Inflammatory macrophage treated with lipopolysaccharide for 4 hours (primary cell): ENCODE measurements at regions not wholly inside any gene's neighbourhood (a gene's known extent, or its start where the extent isn't known, plus 50 kb on each side); places are given as distances from the start of the nearest gene placed in this dataset.

Source experiments
- DNase-seq: peaks from one replicate; pipeline ENCODE4 v3.0.0-alpha.2; 2020

- no peak for DNase-seq
Observed at GRCh38 chr2:120576509-120577474, 158.9 kb upstream of the GLI2 start.

- no peak for DNase-seq
Observed at GRCh38 chr2:120577721-120578295, 157.9 kb upstream of the GLI2 start.

GRCh38 chr2:120578576-120579352 lies 156.9 kb upstream of the GLI2 start:
- DNase-seq, result no peak

- no peak for DNase-seq
Observed at GRCh38 chr2:120579916-120580685, 155.6 kb upstream of the GLI2 start.

GRCh38 chr2:120580709-120581108 lies 155.0 kb upstream of the GLI2 start:
- no peak for DNase-seq

- DNase-seq, result no peak
Observed at GRCh38 chr2:120583121-120583520, 152.5 kb upstream of the GLI2 start.

- no peak for DNase-seq
Observed at GRCh38 chr2:120583851-120584570, 151.7 kb upstream of the GLI2 start.

GRCh38 chr2:120586507-120587278 lies 149.0 kb upstream of the GLI2 start:
- no peak for DNase-seq

- DNase-seq, result no peak
Observed at GRCh38 chr2:120587279-120587996, 148.2 kb upstream of the GLI2 start.

GRCh38 chr2:120587997-120588336 lies 147.7 kb upstream of the GLI2 start:
- DNase-seq, result no peak

GRCh38 chr2:120589771-120590608 lies 145.7 kb upstream of the GLI2 start:
- DNase-seq, result no peak

- DNase-seq, result no peak
Observed at GRCh38 chr2:120590841-120591240, 144.8 kb upstream of the GLI2 start.

GRCh38 chr2:120591572-120591971 lies 144.1 kb upstream of the GLI2 start:
- DNase-seq, result no peak

GRCh38 chr2:120592084-120592483 lies 143.6 kb upstream of the GLI2 start:
- no peak for DNase-seq

GRCh38 chr2:120593921-120594686 lies 141.6 kb upstream of the GLI2 start:
- DNase-seq, result no peak

- DNase-seq, result no peak
Observed at GRCh38 chr2:120594856-120595685, 140.6 kb upstream of the GLI2 start.

- DNase-seq, result no peak
Observed at GRCh38 chr2:120595739-120596138, 139.9 kb upstream of the GLI2 start.
